H1 (cell line): ENCODE measurements at regions not wholly inside any gene's neighbourhood (a gene's known extent, or its start where the extent isn't known, plus 50 kb on each side); places are given as distances from the start of the nearest gene placed in this dataset.

Experiments used
- CTCF ChIA-PET: fragments of 300-600 bp; sonication (Branson Sonifier 250); formaldehyde crosslinking; loops from one replicate; lab custom pipeline; 2021; ENCODE audit not compliant: partially characterized antibody; lab: Charles Lee
- POLR2A ChIA-PET: fragments of 300-600 bp; sonication (Branson Sonifier 250); formaldehyde crosslinking; loops from one replicate; lab custom pipeline; 2021; ENCODE audit warnings: inconsistent platforms; ENCODE audit not compliant: partially characterized antibody; lab: Charles Lee
- DNase-seq, 2 experiments: peaks; one replicate each; pipeline versions ENCODE4 v3.0.0 to v3.0.0-alpha.2; 2010 to 2022; ENCODE audit warnings: low spot score in 2 of 2, low read depth in 1 of 2, mixed read lengths in 1 of 2
- FAIRE-seq: peaks from 2 replicates; lab custom pipeline; 2011; peaks lifted over from hg19 to GRCh38; lab: Jason Lieb, UNC
- H2AFZ ChIP-seq: 2 replicates; pipeline ENCODE4 v1.8.1; 2012; ENCODE audit warnings: low read length, inconsistent platforms
- H2AK5ac ChIP-seq: 2 replicates; pipeline ENCODE4 v1.6.1; 2013; ENCODE audit warnings: low read depth, low read length
- H2BK120ac ChIP-seq: replicated peaks from 2 replicates; pipeline ENCODE3; 2013; ENCODE audit warnings: low read depth, low read length, inconsistent platforms
- H2BK12ac ChIP-seq: 2 replicates; pipeline ENCODE4 v1.6.1; 2013; ENCODE audit warnings: low read depth, low read length
- H2BK15ac ChIP-seq: 2 replicates; pipeline ENCODE4 v1.6.1; 2013; ENCODE audit warnings: low read length
- H2BK20ac ChIP-seq: 2 replicates; pipeline ENCODE4 v1.6.1; 2013; ENCODE audit warnings: low read length
- H2BK5ac ChIP-seq: 2 replicates; pipeline ENCODE4 v1.6.1; 2013; ENCODE audit warnings: low read depth, low read length
- H3K14ac ChIP-seq: 2 replicates; pipeline ENCODE4 v1.6.1; 2013; ENCODE audit warnings: inconsistent platforms; ENCODE audit not compliant: insufficient read length
- H3K18ac ChIP-seq: 2 replicates; pipeline ENCODE4 v1.6.1; 2013; ENCODE audit warnings: low read length; ENCODE audit errors: extremely low read depth
- H3K23ac ChIP-seq: 2 replicates; pipeline ENCODE4 v1.6.1; 2013; ENCODE audit warnings: inconsistent platforms; ENCODE audit not compliant: insufficient read length
- H3K23me2 ChIP-seq: 2 replicates; pipeline ENCODE4 v1.6.1; 2013; ENCODE audit warnings: low read depth, low read length
- H3K27ac ChIP-seq: 2 replicates; pipeline ENCODE4 v1.6.1; 2011; ENCODE audit warnings: low read depth, low read length, inconsistent platforms
- H3K27me3 ChIP-seq, 4 experiments: replicated peaks in 1 of 4; 1 replicate in 1 of 4; 2 replicates in 3 of 4; pipeline versions ENCODE4 v1.6.1 to v1.8.1; 2011 to 2013; ENCODE audit warnings: low read length in 3 of 4, mild to moderate bottlenecking in 3 of 4, inconsistent platforms in 2 of 4, mixed read lengths in 2 of 4, moderate library complexity in 1 of 4; ENCODE audit not compliant: control insufficient read depth in 3 of 4, insufficient read depth in 3 of 4; ENCODE audit errors: extremely low read depth in 1 of 4
- H3K36me3 ChIP-seq, 4 experiments: 2 replicates each; pipeline versions ENCODE4 v1.6.1 to v1.8.1; 2011 to 2013; ENCODE audit warnings: mild to moderate bottlenecking in 4 of 4, low read length in 3 of 4, moderate library complexity in 2 of 4, control low read depth in 1 of 4, inconsistent platforms in 1 of 4; ENCODE audit not compliant: insufficient read depth in 4 of 4, control insufficient read depth in 2 of 4
- H3K4ac ChIP-seq: replicated peaks from 2 replicates; pipeline ENCODE3; 2013; ENCODE audit warnings: low read length, low read depth, mixed read lengths, inconsistent platforms; ENCODE audit not compliant: insufficient read length
- H3K4me1 ChIP-seq, 4 experiments: replicated peaks in 1 of 4; 1 replicate in 1 of 4; 2 replicates in 3 of 4; pipeline versions ENCODE4 v1.6.1 to v1.8.1; 2011 to 2013; ENCODE audit warnings: low read length in 3 of 4, inconsistent platforms in 2 of 4, mixed read lengths in 1 of 4; ENCODE audit not compliant: insufficient read depth in 4 of 4, control insufficient read depth in 3 of 4
- H3K4me2 ChIP-seq, 2 experiments: 2 replicates each; pipeline versions ENCODE4 v1.6.1 to v1.8.1; 2011 to 2013; ENCODE audit warnings: low read depth in 2 of 2, low read length in 2 of 2, control low read depth in 1 of 2, inconsistent platforms in 1 of 2, mild to moderate bottlenecking in 1 of 2; ENCODE audit not compliant: insufficient read depth in 1 of 2
- H3K4me3 ChIP-seq, 4 experiments: fragments of 200-600, 300-600 bp in 1 of 4; sonication (generic), shearing (Covaris generic), sonication (Bioruptor Twin) in 1 of 4; 2 replicates each; pipeline versions ENCODE4 v1.5.1 to v1.8.1; 2011 to 2016; ENCODE audit warnings: low read length in 4 of 4, low read depth in 3 of 4, control low read depth in 2 of 4, inconsistent platforms in 2 of 4, mild to moderate bottlenecking in 2 of 4, mixed read lengths in 1 of 4, moderate library complexity in 1 of 4; ENCODE audit not compliant: insufficient read depth in 2 of 4; ENCODE audit errors: extremely low read depth in 1 of 4
- H3K56ac ChIP-seq: replicated peaks from 2 replicates; pipeline ENCODE3; 2013; ENCODE audit warnings: low read depth, mild to moderate bottlenecking, mixed read lengths, low read length, inconsistent platforms; ENCODE audit not compliant: insufficient read length
- H3K79me1 ChIP-seq: 2 replicates; pipeline ENCODE4 v1.6.1; 2013; ENCODE audit warnings: low read depth, low read length, control low read depth
- H3K79me2 ChIP-seq, 2 experiments: 2 replicates each; pipeline versions ENCODE4 v1.6.1 to v1.8.1; 2012 to 2013; ENCODE audit warnings: low read length in 2 of 2, mild to moderate bottlenecking in 2 of 2, inconsistent platforms in 1 of 2; ENCODE audit not compliant: insufficient read depth in 2 of 2, control insufficient read depth in 1 of 2
- H3K9ac ChIP-seq, 4 experiments: replicated peaks in 1 of 4; 1 replicate in 1 of 4; 2 replicates in 3 of 4; pipeline versions ENCODE4 v1.6.1 to v1.8.1; 2011 to 2013; ENCODE audit warnings: low read depth in 3 of 4, low read length in 3 of 4, control low read depth in 2 of 4, mild to moderate bottlenecking in 2 of 4, moderate library complexity in 2 of 4, inconsistent platforms in 1 of 4; ENCODE audit errors: extremely low read depth in 1 of 4
- H3K9me3 ChIP-seq, 2 experiments: 2 replicates each; pipeline versions ENCODE4 v1.6.1 to v1.8.1; 2012 to 2013; ENCODE audit warnings: mild to moderate bottlenecking in 2 of 2, moderate library complexity in 2 of 2, control low read depth in 1 of 2, inconsistent platforms in 1 of 2, low read depth in 1 of 2, low read length in 1 of 2, mixed read lengths in 1 of 2; ENCODE audit not compliant: insufficient read depth in 2 of 2
- H4K20me1 ChIP-seq, 2 experiments: replicated peaks in 1 of 2; 2 replicates each; pipeline versions ENCODE3 to v1.8.1; 2011 to 2013; ENCODE audit warnings: inconsistent platforms in 2 of 2, low read length in 2 of 2, mild to moderate bottlenecking in 1 of 2; ENCODE audit not compliant: insufficient read depth in 2 of 2, control insufficient read depth in 1 of 2
- H4K5ac ChIP-seq: 2 replicates; pipeline ENCODE4 v1.6.1; 2013; ENCODE audit warnings: low read length, low read depth, mixed read lengths, inconsistent platforms; ENCODE audit not compliant: insufficient read length
- H4K8ac ChIP-seq: 2 replicates; pipeline ENCODE4 v1.8.0; 2013; ENCODE audit warnings: mild to moderate bottlenecking, moderate library complexity, low read length, inconsistent platforms; ENCODE audit not compliant: insufficient read depth; ENCODE audit errors: extremely low read depth
- H4K91ac ChIP-seq: replicated peaks from 2 replicates; pipeline ENCODE3; 2013; ENCODE audit warnings: low read length, mixed read lengths, inconsistent platforms; ENCODE audit not compliant: insufficient read length
- CHD7 ChIP-seq: fragments of 300-600 bp; sonication (generic); IDR thresholded peaks from 2 replicates; pipeline ENCODE4 v1.7.1; 2012; ENCODE audit warnings: low read length, moderate library complexity, mild to moderate bottlenecking, inconsistent platforms; ENCODE audit not compliant: insufficient replicate concordance
- WGBS, 2 experiments: shearing (Covaris generic) in 1 of 2; methylation state at CpG; one replicate each; pipeline versions ENCODE4 v1.1.6 to v1.1.7; 2013 to 2015; ENCODE audit warnings: low lambda C conversion rate in 2 of 2, mixed read lengths in 2 of 2, inconsistent platforms in 1 of 2, low coverage in 1 of 2, missing lambda C conversion rate in 1 of 2; ENCODE audit not compliant: insufficient replicate concordance in 2 of 2, insufficient coverage in 1 of 2, insufficient read length in 1 of 2; ENCODE audit errors: extremely low coverage in 1 of 2, missing lambda C conversion rate in 1 of 2; 5-methylcytosine and 5-hydroxymethylcytosine counted together

DNA sequence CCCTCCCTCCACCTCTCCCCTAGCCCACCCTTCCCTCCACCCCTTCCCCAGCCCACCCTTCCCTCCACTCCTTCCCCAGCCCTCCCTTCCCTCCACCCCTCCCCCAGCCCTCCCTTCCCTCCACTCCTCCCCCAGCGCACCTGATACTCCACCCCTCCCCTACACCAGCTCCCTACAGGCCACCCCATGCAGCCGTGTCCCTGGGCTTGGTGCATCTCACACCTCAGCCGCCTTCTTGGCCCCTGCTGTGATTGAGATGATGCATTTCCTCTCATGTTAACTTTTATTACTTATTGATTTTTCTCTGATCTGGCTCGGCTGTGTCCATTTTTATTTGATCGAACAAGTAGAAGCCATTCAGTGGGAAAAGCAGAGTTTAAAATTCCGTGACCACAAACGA lies 243.8 kb downstream of the MATN1 start:
- Histone ChIP-seq H3K36me3 (no peaks in the 10 kb centered on the region), H3K4me1 (no peaks in the 10 kb centered on the region; a peak in 1 of 7 replicates), H3K23me2 (peaks cover 2% of the 10 kb centered on the region; the same call in 1 of the 2 replicates), H3K4me3 (no peak overlapping the region), H3K23ac (no peak overlapping the region), H4K8ac (no peak overlapping the region; the same call in 1 of the 2 replicates), H4K5ac (no peak overlapping the region), H2AK5ac (no peak overlapping the region), H2BK12ac (no peak overlapping the region), H2BK120ac (no peak overlapping the region), H2BK20ac (no peak overlapping the region), H3K14ac (no peak overlapping the region), H2BK5ac (no peak overlapping the region), H3K27me3 (no peaks in the 10 kb centered on the region), H3K27ac (no peak overlapping the region), H3K4me2 (no peak overlapping the region), H3K4ac (no peak overlapping the region), H3K18ac (no peak overlapping the region), H3K79me1 (no peaks in the 10 kb centered on the region), H4K91ac (no peak overlapping the region), H4K20me1 (no peaks in the 10 kb centered on the region), H2BK15ac (no peak overlapping the region), H2AFZ (no peak overlapping the region), H3K9ac (no peak overlapping the region), H3K9me3 (peaks cover 31 to 42% of the 10 kb centered on the region in 2 experiments), H3K56ac (no peak overlapping the region), H3K79me2 (no peaks in the 10 kb centered on the region)
- CTCF ChIA-PET = no interaction called here
- 76% methylated on average over 6 of the region's 7 CpGs; no CpG with 5 or more reads in 1 of the 2 experiments for WGBS, 2 experiments
- FAIRE-seq = no peak
- POLR2A ChIA-PET = no interaction called here
- no peak for DNase-seq
- no peak for TF ChIP-seq CHD7
